Gastrocnemius medialis (tissue), 4 donors: ENCODE measurements at regions not wholly inside any gene's neighbourhood (a gene's known extent, or its start where the extent isn't known, plus 50 kb on each side); places are given as distances from the start of the nearest gene placed in this dataset.

Source experiments
- CTCF ChIP-seq, 5 experiments: fragments of 450-650 bp in 3 of 5; fragments of 200-600 bp in 2 of 5; sonication (generic) in 2 of 5; IDR thresholded peaks in 4 of 5; conservative IDR thresholded peaks in 1 of 5; 1 replicate in 4 of 5; 2 replicates in 1 of 5; pipeline ENCODE4 v1.5.1; 2016 to 2019; ENCODE audit warnings: antibody characterized with exemption in 5 of 5, mild to moderate bottlenecking in 3 of 5, moderate library complexity in 3 of 5
- POLR2A ChIP-seq, 2 donors: fragments of 450-650 bp; IDR thresholded peaks; one replicate each; pipeline ENCODE4 v1.6.1; 2017; ENCODE audit warnings: antibody characterized with exemption in 2 of 2, mild to moderate bottlenecking in 2 of 2, moderate library complexity in 2 of 2

DNA sequence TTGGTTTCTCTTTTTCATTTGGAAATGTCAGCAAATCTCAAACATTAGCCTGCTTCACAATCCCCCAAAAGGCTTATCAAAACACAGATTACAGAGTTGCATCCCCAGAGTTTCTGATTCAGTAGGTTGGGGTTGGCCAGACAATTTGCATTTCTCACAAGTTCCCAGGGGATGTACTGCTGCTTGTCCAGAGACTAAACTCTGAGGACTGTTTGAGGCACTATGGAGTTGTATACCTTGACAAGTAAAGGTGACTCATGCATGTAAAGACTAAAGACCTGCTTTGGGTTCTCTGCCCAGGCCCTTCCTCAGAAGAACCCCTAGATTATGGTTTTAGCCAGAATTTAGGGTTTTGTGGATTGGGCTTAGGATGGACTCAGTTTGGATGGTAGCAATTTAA lies 151.1 kb upstream of the ARHGEF26 start:
- TF ChIP-seq CTCF (IDR thresholded peaks at IDR 0.05 in 4 of 5, conservative IDR thresholded peaks at IDR 0.05 in 1 of 5) = no peak
- no peak for TF ChIP-seq POLR2A (IDR thresholded peaks at IDR 0.05)
